Esophagus muscularis mucosa (tissue), 4 donors: ENCODE measurements at regions not wholly inside any gene's neighbourhood (a gene's known extent, or its start where the extent isn't known, plus 50 kb on each side); places are given as distances from the start of the nearest gene placed in this dataset.

Source experiments
- CTCF ChIP-seq, 3 experiments: fragments of 200-600 bp in 2 of 3; fragments of 450-650 bp in 1 of 3; sonication (generic) in 2 of 3; IDR thresholded peaks; one replicate each; pipeline ENCODE4 v1.5.1; 2017 to 2019; ENCODE audit warnings: antibody characterized with exemption in 3 of 3, mild to moderate bottlenecking in 2 of 3, moderate library complexity in 1 of 3
- EP300 ChIP-seq: sonication (generic); formaldehyde crosslinking; IDR thresholded peaks from one replicate; pipeline ENCODE4 v1.6.1; 2017; ENCODE audit warnings: antibody characterized with exemption
- POLR2A ChIP-seq: fragments of 450-650 bp; IDR thresholded peaks from one replicate; pipeline ENCODE4 v1.6.1; 2017; ENCODE audit warnings: antibody characterized with exemption, moderate library complexity, mild to moderate bottlenecking, low read depth
- POLR2AphosphoS5 ChIP-seq, 2 donors: sonication (generic); formaldehyde crosslinking; IDR thresholded peaks; one replicate each; pipeline ENCODE4 v1.6.1; 2017; ENCODE audit warnings: antibody characterized with exemption in 2 of 2

DNA sequence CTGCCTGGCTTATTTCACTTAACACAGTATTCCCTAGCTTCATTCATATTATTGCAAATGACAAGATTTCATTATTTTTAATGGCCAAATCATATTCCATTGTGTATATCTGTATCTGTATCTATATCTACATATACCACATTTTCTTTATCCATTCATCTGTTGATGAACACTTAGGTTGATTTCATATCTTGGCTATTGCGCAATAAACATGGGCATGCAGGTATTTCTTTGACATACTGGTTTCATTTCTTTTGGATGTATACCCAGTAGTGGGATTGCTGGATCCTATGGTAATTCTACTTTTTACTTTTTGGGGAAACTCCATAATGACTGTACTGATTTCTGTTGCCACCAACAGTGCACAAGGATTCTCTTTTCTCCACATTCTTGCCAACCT is 68.9 kb upstream of the CREB5 start:
- TF ChIP-seq CTCF (IDR thresholded peaks at IDR 0.05) (no peak), POLR2AphosphoS5 (IDR thresholded peaks at IDR 0.05) (no peak), POLR2A (no peak), EP300 (no peak)
